HEK293 (cell line): ENCODE measurements at regions not wholly inside any gene's neighbourhood (a gene's known extent, or its start where the extent isn't known, plus 50 kb on each side); places are given as distances from the start of the nearest gene placed in this dataset.
A peak's percentile ranks its signal among the peaks of the same experiment; 100 is the strongest.

Source experiments
- CTCF ChIA-PET: fragments of 350-600 bp; formaldehyde crosslinking; extraction: SDS; loops from one replicate; lab custom pipeline; 2021; ENCODE audit warnings: antibody characterized with exemption; lab: Yijun Ruan, JAX
- POLR2A ChIA-PET: fragments of 300-600 bp; formaldehyde crosslinking; extraction: SDS; loops from one replicate; lab custom pipeline; 2020; ENCODE audit warnings: antibody characterized with exemption, inconsistent platforms; lab: Yijun Ruan, JAX
- H3K27ac ChIP-seq: fragments of 200-500 bp; sonication (Bioruptor generic); 2 replicates; pipeline ENCODE4 v1.5.1; 2014; ENCODE audit warnings: low read depth, low read length, control low read depth, inconsistent platforms; ENCODE audit errors: extremely low read depth
- H3K36me3 ChIP-seq, 2 experiments: fragments of 200-500 bp in 1 of 2; sonication (Bioruptor generic) in 1 of 2; 1 replicate in 1 of 2; 2 replicates in 1 of 2; pipeline ENCODE4 v1.5.1; 2014 to 2017; ENCODE audit warnings: inconsistent platforms in 2 of 2, low read length in 2 of 2; ENCODE audit not compliant: control insufficient read depth in 2 of 2, insufficient read depth in 1 of 2
- H3K4me1 ChIP-seq: fragments of 200-500 bp; sonication (Bioruptor generic); 2 replicates; pipeline ENCODE4 v1.5.1; 2014; ENCODE audit warnings: mild to moderate bottlenecking, low read length, inconsistent platforms; ENCODE audit not compliant: control insufficient read depth, insufficient read depth
- H3K4me3 ChIP-seq: 2 replicates; pipeline ENCODE4 v1.5.1; 2011; ENCODE audit warnings: low read depth, mild to moderate bottlenecking, control low read depth, low read length, moderate library complexity
- H3K9me3 ChIP-seq: fragments of 200-500 bp; sonication (Bioruptor generic); 2 replicates; pipeline ENCODE4 v1.5.1; 2014; ENCODE audit warnings: low read depth, low read length, inconsistent platforms; ENCODE audit not compliant: control insufficient read depth, insufficient read depth
- PRDM1 ChIP-seq: fragments of 450-650 bp; formaldehyde crosslinking; IDR thresholded peaks from 2 replicates; pipeline ENCODE4; 2016; ENCODE audit warnings: missing biosample characterization, missing genetic modification characterization
- ZBTB48 ChIP-seq: fragments of 450-650 bp; formaldehyde crosslinking; IDR thresholded peaks from 2 replicates; pipeline ENCODE4 v1.5.1; 2016; ENCODE audit warnings: missing biosample characterization, missing genetic modification characterization
- ZFP3 ChIP-seq: fragments of 450-650 bp; formaldehyde crosslinking; IDR thresholded peaks from 2 replicates; pipeline ENCODE4 v1.5.1; 2016; ENCODE audit warnings: low read depth, missing biosample characterization, missing genetic modification characterization
- ZFP41 ChIP-seq: fragments of 450-650 bp; formaldehyde crosslinking; IDR thresholded peaks from 2 replicates; pipeline ENCODE4 v1.5.1; 2016; ENCODE audit warnings: missing biosample characterization, missing genetic modification characterization, borderline replicate concordance
- ZNF175 ChIP-seq: fragments of 450-650 bp; formaldehyde crosslinking; IDR thresholded peaks from 2 replicates; pipeline ENCODE4 v1.5.1; 2016; ENCODE audit warnings: missing biosample characterization, missing genetic modification characterization
- ZNF394 ChIP-seq: fragments of 450-650 bp; formaldehyde crosslinking; IDR thresholded peaks from 2 replicates; pipeline ENCODE4 v1.5.1; 2016; ENCODE audit warnings: missing biosample characterization, missing genetic modification characterization, mild to moderate bottlenecking, moderate library complexity, borderline replicate concordance
- ZNF416 ChIP-seq: fragments of 450-650 bp; formaldehyde crosslinking; IDR thresholded peaks from 2 replicates; pipeline ENCODE4 v1.5.1; 2016; ENCODE audit warnings: missing biosample characterization, missing genetic modification characterization
- ZNF433 ChIP-seq: fragments of 450-650 bp; formaldehyde crosslinking; IDR thresholded peaks from 2 replicates; pipeline ENCODE4 v1.5.1; 2016; ENCODE audit warnings: missing biosample characterization, missing genetic modification characterization, low read depth
- ZNF514 ChIP-seq: fragments of 450-650 bp; formaldehyde crosslinking; IDR thresholded peaks from 2 replicates; pipeline ENCODE4 v1.5.1; 2016; ENCODE audit warnings: missing biosample characterization, missing genetic modification characterization
- ZNF621 ChIP-seq: fragments of 450-650 bp; formaldehyde crosslinking; IDR thresholded peaks from 2 replicates; pipeline ENCODE4 v1.5.1; 2017; ENCODE audit warnings: missing biosample characterization, missing genetic modification characterization
- ZNF629 ChIP-seq: fragments of 450-650 bp; formaldehyde crosslinking; IDR thresholded peaks from 2 replicates; pipeline ENCODE4 v1.5.1; 2017; ENCODE audit warnings: missing biosample characterization, missing genetic modification characterization
- ZSCAN23 ChIP-seq: fragments of 450-650 bp; formaldehyde crosslinking; IDR thresholded peaks from 2 replicates; pipeline ENCODE4 v1.5.1; 2016; ENCODE audit warnings: missing biosample characterization, missing genetic modification characterization
- TF ChIP-seq, protein P1 (sequence below): fragments of 450-650 bp; formaldehyde crosslinking; IDR thresholded peaks from 2 replicates; pipeline ENCODE4 v1.5.1; 2016; ENCODE audit warnings: missing biosample characterization, missing genetic modification characterization
- TF ChIP-seq, protein P2 (sequence below): fragments of 450-650 bp; formaldehyde crosslinking; IDR thresholded peaks from 2 replicates; pipeline ENCODE4 v1.5.1; 2017; ENCODE audit warnings: missing biosample characterization, missing genetic modification characterization
- TF ChIP-seq, protein P3 (sequence below): fragments of 450-650 bp; formaldehyde crosslinking; IDR thresholded peaks from 2 replicates; pipeline ENCODE4 v1.5.1; 2017; ENCODE audit warnings: missing biosample characterization, mild to moderate bottlenecking, missing genetic modification characterization, moderate library complexity
- TF ChIP-seq, protein P4 (sequence below): fragments of 450-650 bp; formaldehyde crosslinking; conservative IDR thresholded peaks from 2 replicates; pipeline ENCODE4 v1.5.1; 2016; ENCODE audit warnings: low read depth, missing biosample characterization, missing genetic modification characterization
- TF ChIP-seq, protein P5 (sequence below): fragments of 450-650 bp; formaldehyde crosslinking; IDR thresholded peaks from 2 replicates; pipeline ENCODE4 v1.5.1; 2016; ENCODE audit warnings: missing biosample characterization, missing genetic modification characterization, low read depth
- TF ChIP-seq, protein P6 (sequence below): fragments of 450-650 bp; formaldehyde crosslinking; IDR thresholded peaks from 2 replicates; pipeline ENCODE4 v1.5.1; 2016; ENCODE audit warnings: missing biosample characterization, missing genetic modification characterization

DNA sequence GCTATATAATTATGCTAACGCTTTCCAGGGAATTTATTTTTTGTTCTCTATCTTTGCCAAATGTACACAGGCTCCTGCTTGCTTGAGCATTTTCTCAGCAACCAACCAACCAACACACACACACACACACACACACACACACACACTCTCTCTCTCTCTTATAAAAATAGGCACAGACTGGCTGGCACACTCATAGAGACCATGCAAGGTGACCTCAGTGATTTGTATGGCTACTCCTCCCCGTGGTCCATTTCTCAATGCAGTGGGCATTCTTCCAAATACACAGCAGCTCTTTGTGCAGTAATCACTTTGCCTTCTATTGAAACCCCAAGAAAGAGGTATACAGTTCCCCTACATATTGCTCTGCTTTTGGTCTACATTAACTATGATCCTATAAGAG, 416.0 kb downstream of the MAN2A1 start (continued):
- TF ChIP-seq, protein P1, sequence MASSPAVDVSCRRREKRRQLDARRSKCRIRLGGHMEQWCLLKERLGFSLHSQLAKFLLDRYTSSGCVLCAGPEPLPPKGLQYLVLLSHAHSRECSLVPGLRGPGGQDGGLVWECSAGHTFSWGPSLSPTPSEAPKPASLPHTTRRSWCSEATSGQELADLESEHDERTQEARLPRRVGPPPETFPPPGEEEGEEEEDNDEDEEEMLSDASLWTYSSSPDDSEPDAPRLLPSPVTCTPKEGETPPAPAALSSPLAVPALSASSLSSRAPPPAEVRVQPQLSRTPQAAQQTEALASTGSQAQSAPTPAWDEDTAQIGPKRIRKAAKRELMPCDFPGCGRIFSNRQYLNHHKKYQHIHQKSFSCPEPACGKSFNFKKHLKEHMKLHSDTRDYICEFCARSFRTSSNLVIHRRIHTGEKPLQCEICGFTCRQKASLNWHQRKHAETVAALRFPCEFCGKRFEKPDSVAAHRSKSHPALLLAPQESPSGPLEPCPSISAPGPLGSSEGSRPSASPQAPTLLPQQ (tag by site-specific recombination): 0 out of 2 replicates have a peak, but pooled peaks have one; percentile 39
- TF ChIP-seq, protein P2, sequence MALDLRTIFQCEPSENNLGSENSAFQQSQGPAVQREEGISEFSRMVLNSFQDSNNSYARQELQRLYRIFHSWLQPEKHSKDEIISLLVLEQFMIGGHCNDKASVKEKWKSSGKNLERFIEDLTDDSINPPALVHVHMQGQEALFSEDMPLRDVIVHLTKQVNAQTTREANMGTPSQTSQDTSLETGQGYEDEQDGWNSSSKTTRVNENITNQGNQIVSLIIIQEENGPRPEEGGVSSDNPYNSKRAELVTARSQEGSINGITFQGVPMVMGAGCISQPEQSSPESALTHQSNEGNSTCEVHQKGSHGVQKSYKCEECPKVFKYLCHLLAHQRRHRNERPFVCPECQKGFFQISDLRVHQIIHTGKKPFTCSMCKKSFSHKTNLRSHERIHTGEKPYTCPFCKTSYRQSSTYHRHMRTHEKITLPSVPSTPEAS (tag by site-specific recombination): 0 out of 2 replicates have a peak, but pooled peaks have one; percentile 52
- TF ChIP-seq, protein P3, sequence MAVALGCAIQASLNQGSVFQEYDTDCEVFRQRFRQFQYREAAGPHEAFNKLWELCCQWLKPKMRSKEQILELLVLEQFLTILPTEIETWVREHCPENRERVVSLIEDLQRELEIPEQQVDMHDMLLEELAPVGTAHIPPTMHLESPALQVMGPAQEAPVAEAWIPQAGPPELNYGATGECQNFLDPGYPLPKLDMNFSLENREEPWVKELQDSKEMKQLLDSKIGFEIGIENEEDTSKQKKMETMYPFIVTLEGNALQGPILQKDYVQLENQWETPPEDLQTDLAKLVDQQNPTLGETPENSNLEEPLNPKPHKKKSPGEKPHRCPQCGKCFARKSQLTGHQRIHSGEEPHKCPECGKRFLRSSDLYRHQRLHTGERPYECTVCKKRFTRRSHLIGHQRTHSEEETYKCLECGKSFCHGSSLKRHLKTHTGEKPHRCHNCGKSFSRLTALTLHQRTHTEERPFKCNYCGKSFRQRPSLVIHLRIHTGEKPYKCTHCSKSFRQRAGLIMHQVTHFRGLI: no peak
- TF ChIP-seq, protein P4, sequence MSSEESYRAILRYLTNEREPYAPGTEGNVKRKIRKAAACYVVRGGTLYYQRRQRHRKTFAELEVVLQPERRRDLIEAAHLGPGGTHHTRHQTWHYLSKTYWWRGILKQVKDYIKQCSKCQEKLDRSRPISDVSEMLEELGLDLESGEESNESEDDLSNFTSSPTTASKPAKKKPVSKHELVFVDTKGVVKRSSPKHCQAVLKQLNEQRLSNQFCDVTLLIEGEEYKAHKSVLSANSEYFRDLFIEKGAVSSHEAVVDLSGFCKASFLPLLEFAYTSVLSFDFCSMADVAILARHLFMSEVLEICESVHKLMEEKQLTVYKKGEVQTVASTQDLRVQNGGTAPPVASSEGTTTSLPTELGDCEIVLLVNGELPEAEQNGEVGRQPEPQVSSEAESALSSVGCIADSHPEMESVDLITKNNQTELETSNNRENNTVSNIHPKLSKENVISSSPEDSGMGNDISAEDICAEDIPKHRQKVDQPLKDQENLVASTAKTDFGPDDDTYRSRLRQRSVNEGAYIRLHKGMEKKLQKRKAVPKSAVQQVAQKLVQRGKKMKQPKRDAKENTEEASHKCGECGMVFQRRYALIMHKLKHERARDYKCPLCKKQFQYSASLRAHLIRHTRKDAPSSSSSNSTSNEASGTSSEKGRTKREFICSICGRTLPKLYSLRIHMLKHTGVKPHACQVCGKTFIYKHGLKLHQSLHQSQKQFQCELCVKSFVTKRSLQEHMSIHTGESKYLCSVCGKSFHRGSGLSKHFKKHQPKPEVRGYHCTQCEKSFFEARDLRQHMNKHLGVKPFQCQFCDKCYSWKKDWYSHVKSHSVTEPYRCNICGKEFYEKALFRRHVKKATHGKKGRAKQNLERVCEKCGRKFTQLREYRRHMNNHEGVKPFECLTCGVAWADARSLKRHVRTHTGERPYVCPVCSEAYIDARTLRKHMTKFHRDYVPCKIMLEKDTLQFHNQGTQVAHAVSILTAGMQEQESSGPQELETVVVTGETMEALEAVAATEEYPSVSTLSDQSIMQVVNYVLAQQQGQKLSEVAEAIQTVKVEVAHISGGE (tag by site-specific recombination): 0 out of 2 replicates have a peak, but pooled peaks have one; percentile 11
- TF ChIP-seq ZNF433 (no peak), PRDM1 (tag by site-specific recombination) (no peak), ZBTB48 (tag by site-specific recombination) (no peak)

DNA sequence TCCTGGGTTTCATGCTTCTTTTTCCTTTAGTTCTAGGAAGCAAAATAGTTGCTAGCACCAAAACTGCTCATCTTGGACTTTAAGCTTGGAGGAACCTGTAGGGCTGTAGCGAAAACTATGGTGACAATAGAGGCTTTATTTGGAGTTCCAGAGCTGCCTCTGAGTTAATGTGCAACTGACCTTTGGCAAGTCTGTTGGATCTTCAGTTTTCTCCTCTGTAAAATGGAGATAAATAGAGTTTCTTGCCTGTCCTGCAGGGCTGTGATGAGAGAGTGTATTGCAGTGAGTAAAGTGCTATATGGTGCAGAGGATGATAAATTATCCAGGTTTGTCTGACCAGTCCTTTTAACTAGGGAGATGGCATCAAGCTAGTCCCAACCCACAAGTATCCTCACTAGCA, 417.0 kb downstream of the MAN2A1 start:
- Histone ChIP-seq H3K4me3 (no peak overlapping the region), H3K9me3 (no peaks in the 10 kb centered on the region), H3K36me3 (no peaks in the 10 kb centered on the region), H3K4me1 (0 out of 2 replicates have a peak, but pooled peaks cover 2% of the 10 kb centered on the region), H3K27ac (no peak overlapping the region)
- TF ChIP-seq, protein P5, sequence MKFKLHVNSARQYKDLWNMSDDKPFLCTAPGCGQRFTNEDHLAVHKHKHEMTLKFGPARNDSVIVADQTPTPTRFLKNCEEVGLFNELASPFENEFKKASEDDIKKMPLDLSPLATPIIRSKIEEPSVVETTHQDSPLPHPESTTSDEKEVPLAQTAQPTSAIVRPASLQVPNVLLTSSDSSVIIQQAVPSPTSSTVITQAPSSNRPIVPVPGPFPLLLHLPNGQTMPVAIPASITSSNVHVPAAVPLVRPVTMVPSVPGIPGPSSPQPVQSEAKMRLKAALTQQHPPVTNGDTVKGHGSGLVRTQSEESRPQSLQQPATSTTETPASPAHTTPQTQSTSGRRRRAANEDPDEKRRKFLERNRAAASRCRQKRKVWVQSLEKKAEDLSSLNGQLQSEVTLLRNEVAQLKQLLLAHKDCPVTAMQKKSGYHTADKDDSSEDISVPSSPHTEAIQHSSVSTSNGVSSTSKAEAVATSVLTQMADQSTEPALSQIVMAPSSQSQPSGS (tag by site-specific recombination): no peak
- TF ChIP-seq ZNF394 (tag by site-specific recombination): no peak
- TF ChIP-seq ZNF514 (tag by site-specific recombination): no peak
- no peak for TF ChIP-seq ZNF629
- TF ChIP-seq ZNF621 (tag by site-specific recombination): no peak
- no peak for TF ChIP-seq ZNF416
- TF ChIP-seq ZNF175: no peak
- no peak for TF ChIP-seq ZSCAN23 (tag by site-specific recombination)
- TF ChIP-seq, protein P6, sequence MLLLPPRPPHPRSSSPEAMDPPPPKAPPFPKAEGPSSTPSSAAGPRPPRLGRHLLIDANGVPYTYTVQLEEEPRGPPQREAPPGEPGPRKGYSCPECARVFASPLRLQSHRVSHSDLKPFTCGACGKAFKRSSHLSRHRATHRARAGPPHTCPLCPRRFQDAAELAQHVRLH: no peak
- no peak for TF ChIP-seq ZFP3 (tag by site-specific recombination)
- TF ChIP-seq ZFP41 (tag by site-specific recombination): no peak
- TF ChIP-seq, all 188 proteins: peak for 0
- POLR2A ChIA-PET: no interaction called here
- CTCF ChIA-PET: no interaction called here
